NCI-H1092 treated with DMSO at 0.1 percent for 48 hours (cell line): ENCODE measurements at regions not wholly inside any gene's neighbourhood (a gene's known extent, or its start where the extent isn't known, plus 50 kb on each side); places are given as distances from the start of the nearest gene placed in this dataset.
"Not testable (repeated sequence)": the region's sequence is repeated elsewhere in the genome, so short reads cannot be mapped to it uniquely, and the experiment has no call there.

Source experiments
- DNase-seq: peaks from one replicate; lab custom pipeline; 2025; lab: John Stamatoyannopoulos, UW

GRCh38 chr4:186814535-186815070 lies 90.9 kb upstream of the FAT1 start:
- no peak for DNase-seq

GRCh38 chr4:186819342-186820086 lies 95.9 kb upstream of the FAT1 start:
- no peak for DNase-seq

GRCh38 chr4:186820391-186820891 lies 96.8 kb upstream of the FAT1 start:
- no peak for DNase-seq

GRCh38 chr4:186823989-186824388 lies 100.3 kb upstream of the FAT1 start:
- DNase-seq = no peak

DNA sequence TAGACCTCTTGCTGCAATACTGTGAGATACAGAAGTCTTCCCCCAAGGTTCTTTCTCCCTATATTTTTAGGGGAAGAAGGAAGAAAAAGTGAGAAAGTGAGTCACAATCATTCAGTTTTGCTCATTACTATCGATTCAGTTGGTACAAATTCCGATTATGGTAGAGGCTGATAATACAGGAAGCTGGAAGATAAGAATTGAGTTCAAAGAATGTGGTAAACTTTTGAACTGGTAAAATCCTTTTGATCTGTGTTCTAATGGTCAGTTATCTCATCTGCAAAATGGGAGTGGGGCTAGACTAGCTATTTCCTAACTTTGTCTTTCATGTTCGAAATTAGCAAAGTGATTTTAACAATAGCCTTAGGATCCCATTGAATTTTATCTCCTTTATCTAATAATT lies 101.4 kb upstream of the FAT1 start:
- DNase-seq = no peak

- DNase-seq = no peak
These were observed 102.3 kb upstream of the FAT1 start for GRCh38 chr4:186826006-186826405.

GRCh38 chr4:186826846-186827533 lies 103.3 kb upstream of the FAT1 start:
- DNase-seq = peak; percentile 29

DNA sequence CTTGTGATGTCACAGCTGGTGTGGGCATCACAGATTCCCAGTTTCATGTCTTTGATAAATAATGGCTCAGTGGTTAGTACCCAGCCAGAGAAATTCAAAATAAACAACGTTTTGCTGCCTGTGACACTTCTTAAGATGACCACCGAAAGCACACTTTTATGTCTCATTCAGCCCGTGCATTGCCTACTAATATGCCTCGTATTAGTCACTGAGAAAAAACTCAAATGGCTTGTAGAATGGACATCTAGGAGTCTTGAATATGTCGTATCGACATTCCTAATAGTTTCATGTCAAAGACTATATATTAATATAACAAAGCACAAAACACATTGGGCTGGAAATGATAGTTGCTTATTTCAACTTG lies 103.9 kb upstream of the FAT1 start:
- no peak for DNase-seq

- DNase-seq = no peak
These were observed 105.4 kb upstream of the FAT1 start for GRCh38 chr4:186829097-186829496.

DNA sequence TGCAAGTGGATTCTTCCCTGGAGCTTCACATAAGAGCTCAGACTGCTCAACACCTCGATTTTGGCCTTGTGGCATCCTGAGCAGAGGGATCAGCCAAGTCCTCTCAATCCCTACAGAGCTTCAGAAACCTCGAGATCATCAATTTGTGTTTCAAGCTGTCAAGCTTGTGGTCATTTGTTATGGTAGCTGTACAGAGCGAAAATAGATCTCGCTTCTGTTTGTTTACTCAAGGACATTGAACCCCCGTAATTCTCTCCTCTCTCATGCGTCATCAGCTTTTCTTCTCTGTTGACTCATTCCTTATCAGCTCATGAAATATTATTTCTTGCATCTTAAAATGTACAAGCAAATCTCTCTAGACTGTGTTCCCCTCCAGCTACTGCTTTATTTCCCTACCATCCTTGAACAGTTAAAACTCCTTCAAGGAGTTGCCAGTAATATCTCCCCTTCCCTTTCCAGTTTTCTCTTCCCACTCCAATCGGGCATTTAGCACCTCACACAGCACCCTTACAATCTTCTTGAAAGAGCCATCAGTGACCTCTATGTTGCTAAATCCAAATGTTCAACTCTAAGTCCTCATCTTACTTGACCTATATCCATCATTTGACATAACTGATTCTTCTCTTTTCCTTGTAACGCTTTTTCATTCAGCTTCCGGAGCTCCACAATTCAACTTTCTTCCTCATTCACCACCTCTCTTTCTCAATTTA lies 106.2 kb upstream of the FAT1 start:
- DNase-seq = no peak

- no peak for DNase-seq
These were observed 107.9 kb upstream of the FAT1 start for GRCh38 chr4:186831574-186831973.

GRCh38 chr4:186832906-186833305 lies 109.2 kb upstream of the FAT1 start:
- no peak for DNase-seq

- DNase-seq = not testable (repeated sequence)
These were observed 113.8 kb upstream of the FAT1 start for GRCh38 chr4:186837463-186837862.

- DNase-seq = no peak
These were observed 114.6 kb upstream of the FAT1 start for GRCh38 chr4:186838295-186838694.

- no peak for DNase-seq
These were observed 115.7 kb upstream of the FAT1 start for GRCh38 chr4:186839122-186840037.

DNA sequence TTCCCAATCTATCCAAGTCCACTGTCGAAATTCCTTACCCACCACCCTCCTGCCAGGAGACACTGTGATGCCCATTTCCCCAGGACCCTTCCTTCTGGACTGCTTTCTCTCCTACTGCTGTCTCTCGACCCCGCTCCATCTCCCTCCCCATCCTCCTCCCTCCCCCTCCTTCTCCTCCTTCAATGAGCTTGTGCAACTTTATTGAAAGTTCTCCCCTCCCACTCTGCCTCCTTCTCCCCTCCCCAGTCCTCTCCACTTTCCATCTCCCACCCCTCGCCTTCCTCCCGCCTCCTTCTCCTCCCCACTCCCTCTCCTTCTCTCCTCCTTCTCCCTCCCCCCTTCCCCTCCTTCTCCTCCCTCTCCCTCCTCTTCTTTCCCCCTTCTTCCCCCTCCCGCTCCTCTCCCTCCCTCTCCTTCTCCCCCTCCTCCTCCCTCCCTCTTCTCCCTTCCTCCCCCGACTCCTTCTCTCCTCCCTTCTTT lies 116.6 kb upstream of the FAT1 start:
- DNase-seq = no peak

DNA sequence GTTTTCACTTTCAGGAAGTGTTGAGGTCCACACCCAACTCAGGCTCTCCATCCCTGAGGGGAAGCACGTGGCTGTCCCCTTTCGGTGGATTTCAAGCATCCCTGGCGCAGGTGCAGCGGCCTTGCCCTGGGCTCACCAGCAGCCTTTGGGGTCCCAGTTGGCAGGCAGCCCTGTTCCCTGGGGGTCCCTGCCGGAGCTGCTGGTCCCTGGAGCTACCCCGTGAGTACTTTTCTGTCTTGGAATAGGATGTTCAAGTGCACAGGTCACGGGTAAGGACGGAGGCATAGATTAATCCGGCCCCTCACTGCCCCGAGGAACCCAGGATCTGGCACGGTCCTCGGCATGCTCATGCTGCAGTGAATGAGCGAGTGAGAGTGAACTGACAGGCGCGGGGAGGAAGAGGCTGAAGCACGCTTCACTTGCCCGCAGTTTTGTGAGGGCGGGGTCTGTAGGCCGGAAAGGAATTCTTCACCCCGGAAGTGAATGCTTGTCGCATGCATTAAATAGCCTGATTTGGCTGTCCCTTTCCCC lies 117.2 kb upstream of the FAT1 start:
- no peak for DNase-seq

GRCh38 chr4:186844059-186844681 lies 120.5 kb upstream of the FAT1 start:
- no peak for DNase-seq

DNA sequence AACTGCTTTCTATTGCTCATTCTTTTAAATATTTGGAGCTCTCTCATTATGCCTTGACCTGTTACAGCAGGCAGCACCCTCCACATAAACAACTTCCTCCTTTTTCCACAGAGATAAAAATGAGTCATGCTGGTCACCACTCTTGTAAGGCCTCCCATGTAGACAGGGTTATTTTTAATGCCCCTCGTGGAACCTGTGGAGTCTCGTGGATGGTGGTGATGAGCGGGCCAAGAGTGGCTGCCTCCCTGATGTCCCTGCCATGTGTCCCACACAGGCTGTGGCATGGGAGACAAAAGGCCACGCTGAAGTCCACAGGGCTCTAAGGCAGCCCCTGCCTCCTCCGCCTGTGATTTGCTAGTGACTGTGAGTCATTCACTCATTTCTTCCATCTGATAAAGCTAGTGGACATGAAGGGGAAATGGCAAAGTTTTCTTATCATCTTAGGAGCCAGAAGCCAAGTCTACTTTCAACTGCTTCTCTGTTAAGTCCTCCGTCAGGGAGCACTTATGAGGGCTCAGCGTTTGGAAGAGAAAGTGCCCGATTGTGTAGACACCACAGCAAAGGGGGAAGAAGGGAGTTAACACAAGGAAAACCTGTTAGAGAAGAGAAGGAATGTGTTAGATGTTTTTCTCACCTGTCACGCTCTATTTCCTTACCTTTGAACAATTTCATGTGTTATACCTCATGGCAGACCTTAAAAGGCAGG lies 121.6 kb upstream of the FAT1 start:
- DNase-seq = no peak

GRCh38 chr4:186846426-186846825 lies 122.8 kb upstream of the FAT1 start:
- DNase-seq = no peak
